H9 (cell line): ENCODE measurements at regions not wholly inside any gene's neighbourhood (a gene's known extent, or its start where the extent isn't known, plus 50 kb on each side); places are given as distances from the start of the nearest gene placed in this dataset.

Experiments used
- DNase-seq: peaks from one replicate; pipeline ENCODE4 v3.0.0-alpha.2; 2017
- H2AFZ ChIP-seq: one replicate; pipeline ENCODE4 v1.6.1; 2013; ENCODE audit warnings: mild to moderate bottlenecking, low read length, control low read depth, moderate library complexity
- H2AK5ac ChIP-seq: 2 replicates; pipeline ENCODE4 v1.6.1; 2013; ENCODE audit warnings: low read length, control low read depth, mixed read lengths; ENCODE audit not compliant: insufficient read length
- H2BK120ac ChIP-seq: one replicate; pipeline ENCODE4 v1.6.1; 2013; ENCODE audit warnings: low read depth, mild to moderate bottlenecking, low read length, control low read depth, inconsistent platforms; ENCODE audit not compliant: poor library complexity, severe bottlenecking
- H2BK12ac ChIP-seq: 2 replicates; pipeline ENCODE4 v1.6.1; 2013; ENCODE audit warnings: low read length, control low read depth, mixed read lengths, low read depth; ENCODE audit not compliant: insufficient read length
- H2BK15ac ChIP-seq: 2 replicates; pipeline ENCODE4 v1.6.1; 2013; ENCODE audit warnings: low read depth, low read length, control low read depth
- H2BK20ac ChIP-seq: one replicate; pipeline ENCODE4 v1.6.1; 2013; ENCODE audit warnings: low read depth, mild to moderate bottlenecking, low read length, control low read depth, inconsistent platforms; ENCODE audit not compliant: poor library complexity, severe bottlenecking
- H2BK5ac ChIP-seq: 2 replicates; pipeline ENCODE4 v1.6.1; 2013; ENCODE audit warnings: low read length, control low read depth, mixed read lengths; ENCODE audit not compliant: insufficient read length
- H3K14ac ChIP-seq: 2 replicates; pipeline ENCODE4 v1.6.1; 2013; ENCODE audit warnings: low read length, control low read depth; ENCODE audit not compliant: insufficient read depth
- H3K18ac ChIP-seq: 2 replicates; pipeline ENCODE4 v1.6.1; 2013; ENCODE audit warnings: low read depth, mild to moderate bottlenecking, mixed read lengths, low read length, control low read depth; ENCODE audit not compliant: insufficient read length
- H3K23ac ChIP-seq: 2 replicates; pipeline ENCODE4 v1.6.1; 2013; ENCODE audit warnings: low read length, control low read depth, mixed read lengths, low read depth; ENCODE audit not compliant: insufficient read length
- H3K23me2 ChIP-seq: 2 replicates; pipeline ENCODE4 v1.6.1; 2013; ENCODE audit warnings: low read depth, mild to moderate bottlenecking, mixed read lengths, low read length, control low read depth; ENCODE audit not compliant: insufficient read length, poor library complexity, severe bottlenecking
- H3K27ac ChIP-seq: 2 replicates; pipeline ENCODE4 v1.5.1; 2013; ENCODE audit warnings: low read length, control low read depth, mixed read lengths, low read depth; ENCODE audit not compliant: insufficient read length
- H3K27me3 ChIP-seq: 2 replicates; pipeline ENCODE4 v1.6.1; 2013; ENCODE audit warnings: low read length, control low read depth, inconsistent platforms; ENCODE audit not compliant: insufficient read depth
- H3K4ac ChIP-seq: 2 replicates; pipeline ENCODE4 v1.6.1; 2013; ENCODE audit warnings: low read depth, mild to moderate bottlenecking, control low read depth, inconsistent platforms, low read length, moderate library complexity
- H3K4me1 ChIP-seq: 2 replicates; pipeline ENCODE4 v1.6.1; 2013; ENCODE audit warnings: low read length, control low read depth, inconsistent platforms; ENCODE audit not compliant: insufficient read depth
- H3K4me2 ChIP-seq: 2 replicates; pipeline ENCODE4 v1.6.1; 2013; ENCODE audit warnings: low read length, control low read depth, mixed read lengths; ENCODE audit not compliant: insufficient read length, insufficient read depth
- H3K56ac ChIP-seq: 2 replicates; pipeline ENCODE4 v1.6.1; 2013; ENCODE audit warnings: low read depth, mild to moderate bottlenecking, mixed read lengths, low read length, control low read depth; ENCODE audit not compliant: insufficient read length
- H3K79me1 ChIP-seq: 2 replicates; pipeline ENCODE4 v1.6.1; 2013; ENCODE audit warnings: low read depth, mild to moderate bottlenecking, moderate library complexity, low read length, control low read depth, inconsistent platforms; ENCODE audit not compliant: insufficient read depth, poor library complexity, severe bottlenecking
- H3K79me2 ChIP-seq: 2 replicates; pipeline ENCODE4 v1.6.1; 2013; ENCODE audit warnings: low read length, control low read depth, inconsistent platforms; ENCODE audit not compliant: insufficient read depth
- H3K9ac ChIP-seq: 2 replicates; pipeline ENCODE4 v1.6.1; 2013; ENCODE audit warnings: low read length, control low read depth, mixed read lengths; ENCODE audit not compliant: insufficient read length; ENCODE audit errors: extremely low read depth
- H3K9me3 ChIP-seq: one replicate; pipeline ENCODE4 v1.6.1; 2013; ENCODE audit warnings: low read depth, low read length, inconsistent platforms; ENCODE audit not compliant: control insufficient read depth
- H3T11ph ChIP-seq: one replicate; pipeline ENCODE4 v1.6.1; 2013; ENCODE audit warnings: mild to moderate bottlenecking, low read length, control low read depth, inconsistent platforms
- H4K20me1 ChIP-seq: one replicate; pipeline ENCODE4 v1.6.1; 2013; ENCODE audit not compliant: control insufficient read depth, insufficient read length, insufficient read depth
- H4K5ac ChIP-seq: 2 replicates; pipeline ENCODE4 v1.6.1; 2013; ENCODE audit warnings: low read depth, mild to moderate bottlenecking, mixed read lengths, low read length, control low read depth; ENCODE audit not compliant: insufficient read length
- H4K8ac ChIP-seq: replicated peaks from 2 replicates; pipeline ENCODE4 v1.6.1; 2013; ENCODE audit warnings: low read length, control low read depth, mixed read lengths, low read depth; ENCODE audit not compliant: insufficient read length
- H4K91ac ChIP-seq: 2 replicates; pipeline ENCODE4 v1.6.1; 2013; ENCODE audit warnings: low read depth, mild to moderate bottlenecking, moderate library complexity, mixed read lengths, low read length, control low read depth; ENCODE audit not compliant: insufficient read length
- H3K27ac Mint-ChIP-seq, 3 experiments: 2 replicates in 2 of 3; 3 replicates in 1 of 3; pipeline ENCODE4 v1.8.0; 2020 to 2021; ENCODE audit warnings: mixed read lengths in 3 of 3, mild to moderate bottlenecking in 1 of 3, moderate library complexity in 1 of 3
- H3K27me3 Mint-ChIP-seq: 2 replicates; pipeline ENCODE4 v1.8.0; 2021; ENCODE audit warnings: low read depth, mild to moderate bottlenecking, moderate library complexity, mixed read lengths
- H3K36me3 Mint-ChIP-seq, 3 experiments: 2 replicates in 2 of 3; 3 replicates in 1 of 3; pipeline ENCODE4 v1.8.0; 2020 to 2021; ENCODE audit warnings: low read depth in 3 of 3, mixed read lengths in 3 of 3; ENCODE audit not compliant: insufficient read depth in 1 of 3
- H3K4me1 Mint-ChIP-seq, 2 experiments: 2 replicates each; pipeline ENCODE4 v1.8.0; 2020; ENCODE audit warnings: mixed read lengths in 2 of 2
- H3K4me3 Mint-ChIP-seq, 2 experiments: 2 replicates in 1 of 2; 3 replicates in 1 of 2; pipeline ENCODE4 v1.8.0; 2020 to 2021; ENCODE audit warnings: mild to moderate bottlenecking in 2 of 2, mixed read lengths in 2 of 2, moderate library complexity in 1 of 2
- H3K9me3 Mint-ChIP-seq, 2 experiments: 2 replicates in 1 of 2; 3 replicates in 1 of 2; pipeline ENCODE4 v1.8.0; 2020; ENCODE audit warnings: mild to moderate bottlenecking in 2 of 2, mixed read lengths in 2 of 2, moderate library complexity in 1 of 2
- whole genome bisulfite sequencing: extraction: QIAGEN DNeasy Blood & Tissue Kit; methylation state at CpG from one replicate; pipeline ENCODE4 v1.1.7; 2013; ENCODE audit warnings: missing lambda C conversion rate, low lambda C conversion rate, mixed read lengths; ENCODE audit not compliant: insufficient read length; ENCODE audit errors: extremely low coverage; 5-methylcytosine and 5-hydroxymethylcytosine counted together
- TF ChIP-seq, protein P1 (sequence below): fragments of 200-600 bp; sonication (generic); conservative IDR thresholded peaks from 3 replicates; pipeline ENCODE4 v1.8.0; 2021; ENCODE audit warnings: antibody characterized with exemption, mild to moderate bottlenecking

DNA sequence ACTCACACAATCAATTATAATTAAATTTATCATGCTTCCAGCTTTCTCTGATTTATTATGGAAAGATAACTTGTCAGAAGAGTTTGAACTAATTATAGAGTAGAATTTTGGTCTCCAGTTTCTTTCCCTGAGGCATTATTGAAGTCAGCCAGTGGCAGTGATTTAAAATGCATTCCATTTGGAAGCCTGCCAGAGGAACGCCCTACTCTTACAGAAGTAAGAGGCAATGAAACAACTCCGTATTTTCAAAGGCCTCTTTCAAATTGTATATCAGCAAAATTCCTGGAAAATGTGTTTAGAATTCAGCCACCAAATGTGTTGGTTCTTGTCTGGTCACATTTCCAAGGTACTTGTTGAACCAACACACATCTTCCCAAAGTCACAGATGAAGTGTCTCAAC, 640.9 kb downstream of the SEMA5A start:
- H2BK5ac ChIP-seq, result no peak overlapping the region
- H3K79me1 ChIP-seq, result no peaks in the 10 kb centered on the region

More for the DNA sequence above, 640.9 kb downstream of the SEMA5A start:
- Histone ChIP-seq H2AFZ (no peak overlapping the region), H3K27ac (no peak overlapping the region), H2BK120ac (no peak overlapping the region), H3K4me2 (no peak overlapping the region), H2BK20ac (no peak overlapping the region), H4K8ac (no peak overlapping the region), H4K20me1 (peaks cover 3% of the 10 kb centered on the region), H3K23me2 (no peaks in the 10 kb centered on the region), H3K4ac (no peak overlapping the region), H3K9me3 (no peaks in the 10 kb centered on the region), H3K79me2 (no peaks in the 10 kb centered on the region), H3K4me1 (peaks cover 2% of the 10 kb centered on the region; the same call in 1 of the 2 replicates), H4K91ac (no peak overlapping the region), H3K56ac (no peak overlapping the region), H3K18ac (no peak overlapping the region), H3K23ac (no peak overlapping the region), H2BK15ac (no peak overlapping the region), H3K9ac (no peak overlapping the region), H3T11ph (no peak overlapping the region), H4K5ac (no peak overlapping the region), H3K27me3 (no peaks in the 10 kb centered on the region), H3K14ac (no peak overlapping the region), H2BK12ac (no peak overlapping the region), H2AK5ac (no peak overlapping the region)
- no peaks in the 10 kb centered on the region for H3K36me3 Mint-ChIP-seq
- no peak overlapping the region for H3K27ac Mint-ChIP-seq
- H3K27me3 Mint-ChIP-seq, result no peaks in the 10 kb centered on the region; the same call in 1 of the 2 replicates
- peaks cover 3 to 5% of the 10 kb centered on the region in 2 experiments for H3K4me1 Mint-ChIP-seq
- no CpG with 5 or more reads among the region's 2 CpGs for WGBS
- H3K9me3 Mint-ChIP-seq, result no peaks in the 10 kb centered on the region
- no peak overlapping the region for H3K4me3 Mint-ChIP-seq
- TF ChIP-seq, protein P1, sequence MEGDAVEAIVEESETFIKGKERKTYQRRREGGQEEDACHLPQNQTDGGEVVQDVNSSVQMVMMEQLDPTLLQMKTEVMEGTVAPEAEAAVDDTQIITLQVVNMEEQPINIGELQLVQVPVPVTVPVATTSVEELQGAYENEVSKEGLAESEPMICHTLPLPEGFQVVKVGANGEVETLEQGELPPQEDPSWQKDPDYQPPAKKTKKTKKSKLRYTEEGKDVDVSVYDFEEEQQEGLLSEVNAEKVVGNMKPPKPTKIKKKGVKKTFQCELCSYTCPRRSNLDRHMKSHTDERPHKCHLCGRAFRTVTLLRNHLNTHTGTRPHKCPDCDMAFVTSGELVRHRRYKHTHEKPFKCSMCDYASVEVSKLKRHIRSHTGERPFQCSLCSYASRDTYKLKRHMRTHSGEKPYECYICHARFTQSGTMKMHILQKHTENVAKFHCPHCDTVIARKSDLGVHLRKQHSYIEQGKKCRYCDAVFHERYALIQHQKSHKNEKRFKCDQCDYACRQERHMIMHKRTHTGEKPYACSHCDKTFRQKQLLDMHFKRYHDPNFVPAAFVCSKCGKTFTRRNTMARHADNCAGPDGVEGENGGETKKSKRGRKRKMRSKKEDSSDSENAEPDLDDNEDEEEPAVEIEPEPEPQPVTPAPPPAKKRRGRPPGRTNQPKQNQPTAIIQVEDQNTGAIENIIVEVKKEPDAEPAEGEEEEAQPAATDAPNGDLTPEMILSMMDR, result no peak
- no peak for DNase-seq
